Endodermal cell (in vitro differentiated cells): ENCODE measurements at regions not wholly inside any gene's neighbourhood (a gene's known extent, or its start where the extent isn't known, plus 50 kb on each side); places are given as distances from the start of the nearest gene placed in this dataset.

Experiments
- DNase-seq: peaks from one replicate; pipeline ENCODE4 v3.0.0-alpha.2; 2017
- H3K27ac ChIP-seq: 2 replicates; pipeline ENCODE4 v1.5.1; 2013; ENCODE audit warnings: mild to moderate bottlenecking, low read depth, low read length, moderate library complexity
- H3K27me3 ChIP-seq: 2 replicates; pipeline ENCODE4 v1.6.1; 2013; ENCODE audit warnings: mild to moderate bottlenecking, low read length, moderate library complexity; ENCODE audit not compliant: insufficient read depth, control insufficient read depth, poor library complexity, severe bottlenecking
- H3K36me3 ChIP-seq: 2 replicates; pipeline ENCODE4 v1.7.0; 2013; ENCODE audit warnings: mild to moderate bottlenecking, low read length, moderate library complexity; ENCODE audit not compliant: control insufficient read depth, insufficient read depth
- H3K4me1 ChIP-seq: one replicate; pipeline ENCODE4 v1.7.0; 2013; ENCODE audit warnings: low read length; ENCODE audit not compliant: control insufficient read depth, insufficient read depth
- H3K4me3 ChIP-seq: 2 replicates; pipeline ENCODE4 v1.5.1; 2013; ENCODE audit warnings: mild to moderate bottlenecking, low read length, moderate library complexity
- H3K9ac ChIP-seq: 2 replicates; pipeline ENCODE4 v1.6.1; 2013; ENCODE audit warnings: mild to moderate bottlenecking, low read length, moderate library complexity; ENCODE audit not compliant: poor library complexity, severe bottlenecking; ENCODE audit errors: extremely low read depth
- H3K9me3 ChIP-seq: 2 replicates; pipeline ENCODE4 v1.6.1; 2013; ENCODE audit warnings: mild to moderate bottlenecking, low read length, moderate library complexity; ENCODE audit not compliant: control insufficient read depth
- H3K27ac Mint-ChIP-seq: 2 replicates; pipeline ENCODE4 v1.8.0; 2020; ENCODE audit warnings: mixed read lengths
- H3K27me3 Mint-ChIP-seq: 2 replicates; pipeline ENCODE4 v1.8.0; 2021; ENCODE audit warnings: mild to moderate bottlenecking, mixed read lengths; ENCODE audit not compliant: insufficient read depth
- H3K36me3 Mint-ChIP-seq: 2 replicates; pipeline ENCODE4 v1.8.0; 2020; ENCODE audit warnings: low read depth, mixed read lengths
- H3K4me1 Mint-ChIP-seq: 2 replicates; pipeline ENCODE4 v1.8.0; 2020; ENCODE audit warnings: mixed read lengths
- H3K4me3 Mint-ChIP-seq: 2 replicates; pipeline ENCODE4 v1.8.0; 2020; ENCODE audit warnings: mild to moderate bottlenecking, moderate library complexity, mixed read lengths
- H3K9me3 Mint-ChIP-seq: 2 replicates; pipeline ENCODE4 v1.8.0; 2020; ENCODE audit warnings: mild to moderate bottlenecking, mixed read lengths
- whole genome bisulfite sequencing, 2 experiments: methylation state at CpG; one replicate each; pipeline versions ENCODE4 v1.1.5 to v1.1.7; 2013; ENCODE audit warnings: missing lambda C conversion rate in 2 of 2, mixed read lengths in 1 of 2; ENCODE audit not compliant: insufficient coverage in 1 of 2, insufficient read length in 1 of 2; 5-methylcytosine and 5-hydroxymethylcytosine counted together
- TF ChIP-seq, protein P1 (sequence below): fragments of 200-600 bp; sonication (generic); conservative IDR thresholded peaks from 2 replicates; pipeline ENCODE4 v1.5.0; 2021; ENCODE audit warnings: antibody characterized with exemption, mild to moderate bottlenecking

DNA sequence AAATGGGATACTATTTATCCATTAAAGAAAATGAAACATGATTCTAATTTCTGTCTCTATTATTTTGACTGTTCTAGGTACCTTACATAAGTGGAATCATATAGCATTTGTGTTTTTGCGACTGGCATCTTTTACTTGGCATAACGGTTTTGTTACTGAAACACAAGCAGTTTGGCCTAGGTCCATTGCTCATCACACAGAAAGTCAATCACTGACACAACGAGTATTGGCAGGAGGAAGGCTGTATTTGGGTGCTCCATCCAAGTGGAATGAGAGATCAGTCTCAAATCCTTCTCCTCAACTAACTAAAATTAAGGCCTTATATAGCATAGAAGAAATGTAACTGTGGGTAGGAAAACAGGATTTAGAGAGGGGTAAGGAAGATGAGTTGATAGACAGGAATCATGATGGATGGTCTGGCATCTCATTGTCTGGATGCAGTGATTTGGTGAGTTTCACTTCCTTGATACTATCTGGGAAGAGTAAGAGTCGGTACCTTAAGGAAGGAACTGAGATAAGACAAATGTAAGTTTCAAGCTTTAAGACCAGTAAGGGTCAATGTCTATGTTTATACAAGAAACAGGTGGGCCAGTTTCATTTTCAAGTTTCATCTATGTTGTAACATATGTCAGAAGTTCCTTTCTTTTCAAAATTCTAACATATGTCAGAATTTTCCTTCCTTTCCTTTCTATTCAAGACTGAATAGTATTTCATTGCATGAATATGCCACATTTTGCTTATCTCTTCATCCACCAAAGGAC is 276.9 kb upstream of the RAB6C start:
- TF ChIP-seq, protein P1, sequence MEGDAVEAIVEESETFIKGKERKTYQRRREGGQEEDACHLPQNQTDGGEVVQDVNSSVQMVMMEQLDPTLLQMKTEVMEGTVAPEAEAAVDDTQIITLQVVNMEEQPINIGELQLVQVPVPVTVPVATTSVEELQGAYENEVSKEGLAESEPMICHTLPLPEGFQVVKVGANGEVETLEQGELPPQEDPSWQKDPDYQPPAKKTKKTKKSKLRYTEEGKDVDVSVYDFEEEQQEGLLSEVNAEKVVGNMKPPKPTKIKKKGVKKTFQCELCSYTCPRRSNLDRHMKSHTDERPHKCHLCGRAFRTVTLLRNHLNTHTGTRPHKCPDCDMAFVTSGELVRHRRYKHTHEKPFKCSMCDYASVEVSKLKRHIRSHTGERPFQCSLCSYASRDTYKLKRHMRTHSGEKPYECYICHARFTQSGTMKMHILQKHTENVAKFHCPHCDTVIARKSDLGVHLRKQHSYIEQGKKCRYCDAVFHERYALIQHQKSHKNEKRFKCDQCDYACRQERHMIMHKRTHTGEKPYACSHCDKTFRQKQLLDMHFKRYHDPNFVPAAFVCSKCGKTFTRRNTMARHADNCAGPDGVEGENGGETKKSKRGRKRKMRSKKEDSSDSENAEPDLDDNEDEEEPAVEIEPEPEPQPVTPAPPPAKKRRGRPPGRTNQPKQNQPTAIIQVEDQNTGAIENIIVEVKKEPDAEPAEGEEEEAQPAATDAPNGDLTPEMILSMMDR, result no peak
- Mint-ChIP-seq H3K4me1 (no peaks in the 10 kb centered on the region), H3K27ac (no peak overlapping the region), H3K27me3 (peaks cover 5% of the 10 kb centered on the region), H3K9me3 (no peaks in the 10 kb centered on the region), H3K36me3 (no peaks in the 10 kb centered on the region), H3K4me3 (no peak overlapping the region)
- no peaks in the 10 kb centered on the region for H3K36me3 ChIP-seq
- H3K9ac ChIP-seq, result no peak overlapping the region
- no peaks in the 10 kb centered on the region for H3K4me1 ChIP-seq
- H3K27me3 ChIP-seq, result no peaks in the 10 kb centered on the region
- DNase-seq, result no peak
- no peak overlapping the region for H3K4me3 ChIP-seq
- WGBS, 2 experiments, result 88 to 100% methylated on average over 2 to 4 of the region's 4 CpGs
- H3K27ac ChIP-seq, result no peak overlapping the region
- no peaks in the 10 kb centered on the region for H3K9me3 ChIP-seq

- no peaks in the 10 kb centered on the region for H3K4me1 Mint-ChIP-seq
- 89 to 91% methylated on average over 3 to 6 of the region's 6 CpGs for WGBS, 2 experiments
- TF ChIP-seq, protein P1, result no peak
- H3K4me3 ChIP-seq, result no peak overlapping the region
- H3K27me3 Mint-ChIP-seq, result no peaks in the 10 kb centered on the region
- no peak overlapping the region for H3K27ac ChIP-seq
- no peak overlapping the region for H3K9ac ChIP-seq
- no peak overlapping the region for H3K27ac Mint-ChIP-seq
- no peak for DNase-seq
- H3K27me3 ChIP-seq, result no peaks in the 10 kb centered on the region
- no peak overlapping the region for H3K4me3 Mint-ChIP-seq
- H3K9me3 ChIP-seq, result no peaks in the 10 kb centered on the region
- H3K36me3 Mint-ChIP-seq, result no peaks in the 10 kb centered on the region
- no peaks in the 10 kb centered on the region for H3K36me3 ChIP-seq
- H3K4me1 ChIP-seq, result no peaks in the 10 kb centered on the region
- H3K9me3 Mint-ChIP-seq, result no peaks in the 10 kb centered on the region
Observed at GRCh38 chr2:129705085-129705484, 274.4 kb upstream of the RAB6C start.

GRCh38 chr2:129707800-129708199 is 271.7 kb upstream of the RAB6C start:
- 91 to 95% methylated on average over 3 to 4 of the region's 4 CpGs for WGBS, 2 experiments
- H3K27ac Mint-ChIP-seq, result no peak overlapping the region
- Histone ChIP-seq H3K36me3 (no peaks in the 10 kb centered on the region), H3K9ac (no peak overlapping the region), H3K4me3 (no peak overlapping the region), H3K27me3 (no peaks in the 10 kb centered on the region), H3K9me3 (no peaks in the 10 kb centered on the region), H3K4me1 (no peaks in the 10 kb centered on the region), H3K27ac (no peak overlapping the region)
- no peaks in the 10 kb centered on the region for H3K9me3 Mint-ChIP-seq
- no peaks in the 10 kb centered on the region for H3K27me3 Mint-ChIP-seq
- no peaks in the 10 kb centered on the region for H3K36me3 Mint-ChIP-seq
- no peak for DNase-seq
- TF ChIP-seq, protein P1, result no peak
- no peaks in the 10 kb centered on the region for H3K4me1 Mint-ChIP-seq
- no peak overlapping the region for H3K4me3 Mint-ChIP-seq
